Uterus (tissue), 2 donors: ENCODE measurements at regions not wholly inside any gene's neighbourhood (a gene's known extent, or its start where the extent isn't known, plus 50 kb on each side); places are given as distances from the start of the nearest gene placed in this dataset.

Experiments used
- CTCF ChIP-seq, 4 experiments: fragments of 200-600 bp in 2 of 4; fragments of 450-650 bp in 2 of 4; sonication (generic) in 2 of 4; IDR thresholded peaks; one replicate each; pipeline ENCODE4 v1.5.1; 2016 to 2019; ENCODE audit warnings: antibody characterized with exemption in 4 of 4, mild to moderate bottlenecking in 2 of 4, moderate library complexity in 1 of 4
- POLR2A ChIP-seq, 2 donors: fragments of 450-650 bp; IDR thresholded peaks; one replicate each; pipeline ENCODE4 v1.6.1; 2016; ENCODE audit warnings: antibody characterized with exemption in 2 of 2, mild to moderate bottlenecking in 1 of 2, moderate library complexity in 1 of 2

GRCh38 chr2:100679211-100679610 is 116.4 kb downstream of the PDCL3 start:
- TF ChIP-seq CTCF (IDR thresholded peaks at IDR 0.05) = no peak
- no peak for TF ChIP-seq POLR2A (IDR thresholded peaks at IDR 0.05)
